K562 (cell line): ENCODE measurements at regions not wholly inside any gene's neighbourhood (a gene's known extent, or its start where the extent isn't known, plus 50 kb on each side); places are given as distances from the start of the nearest gene placed in this dataset.

Source experiments
- BHLHE40 ChIP-seq: IDR thresholded peaks from 2 replicates; pipeline ENCODE4 v1.6.1; 2011; ENCODE audit warnings: low read length, improper control_type of control experiment
- EZH2 ChIP-seq: IDR thresholded peaks from 2 replicates; pipeline ENCODE4 v1.6.1; 2012; ENCODE audit warnings: low read depth, mild to moderate bottlenecking, inconsistent platforms, low read length, borderline replicate concordance
- HCFC1 ChIP-seq: IDR thresholded peaks from 2 replicates; pipeline ENCODE4 v1.6.1; 2012; ENCODE audit warnings: low read depth, low read length, improper control_type of control experiment
- HIVEP1 ChIP-seq: fragments of 250-450 bp; sonication (Bioruptor Pico); IDR thresholded peaks from 2 replicates; pipeline ENCODE4 v1.4.0; 2020; ENCODE audit warnings: mild to moderate bottlenecking
- JUN ChIP-seq, 2 experiments: sonication (generic) in 1 of 2; formaldehyde crosslinking in 1 of 2; IDR thresholded peaks; 2 replicates each; pipeline versions ENCODE4 v1.6.1 to v1.8.0; 2012 to 2022; ENCODE audit warnings: borderline replicate concordance in 2 of 2, mild to moderate bottlenecking in 2 of 2, improper control_type of control experiment in 1 of 2, low read depth in 1 of 2, low read length in 1 of 2, missing genetic modification reagents in 1 of 2
- JUND ChIP-seq, 2 experiments: IDR thresholded peaks; 2 replicates in 1 of 2; 3 replicates in 1 of 2; pipeline ENCODE4 v1.6.1; 2011; ENCODE audit warnings: borderline replicate concordance in 2 of 2, low read depth in 2 of 2, low read length in 2 of 2, improper control_type of control experiment in 1 of 2, missing biosample characterization in 1 of 2, missing genetic modification characterization in 1 of 2, missing genetic modification reagents in 1 of 2
- L3MBTL2 ChIP-seq: fragments of 450-650 bp; IDR thresholded peaks from 2 replicates; pipeline ENCODE4 v1.6.1; 2016; ENCODE audit warnings: mild to moderate bottlenecking, moderate library complexity
- NEUROD1 ChIP-seq: fragments of 150-350 bp; IDR thresholded peaks from 2 replicates; pipeline ENCODE4 v1.6.1; 2014; ENCODE audit warnings: borderline replicate concordance, low read length, low read depth; ENCODE audit not compliant: partially characterized antibody
- NR2C1 ChIP-seq, 2 experiments: fragments of 450-650 bp; IDR thresholded peaks; 2 replicates each; pipeline ENCODE4 v1.6.1; 2017; ENCODE audit warnings: mild to moderate bottlenecking in 2 of 2, antibody characterized with exemption in 1 of 2, inconsistent platforms in 1 of 2, missing compliant biosample characterization in 1 of 2, missing genetic modification characterization in 1 of 2
- TF ChIP-seq, protein P1 (sequence below): sonication (generic); formaldehyde crosslinking; IDR thresholded peaks from 2 replicates; pipeline ENCODE4 v1.8.0; 2022; ENCODE audit warnings: mild to moderate bottlenecking, missing genetic modification reagents
- TF ChIP-seq, protein P2 (sequence below), 3 experiments: IDR thresholded peaks in 2 of 3; conservative IDR thresholded peaks in 1 of 3; 2 replicates each; pipeline ENCODE4 v1.5.1; 2011 to 2012; ENCODE audit warnings: low read length in 3 of 3, mild to moderate bottlenecking in 3 of 3, control low read depth in 2 of 3, improper control_type of control experiment in 1 of 3, inconsistent platforms in 1 of 3, low read depth in 1 of 3, mixed read lengths in 1 of 3, moderate library complexity in 1 of 3; ENCODE audit not compliant: insufficient read depth in 2 of 3
- TF ChIP-seq, protein P3 (sequence below): IDR thresholded peaks from 2 replicates; pipeline ENCODE4 v1.6.1; 2012; ENCODE audit warnings: low read depth, low read length, improper control_type of control experiment, borderline replicate concordance

DNA sequence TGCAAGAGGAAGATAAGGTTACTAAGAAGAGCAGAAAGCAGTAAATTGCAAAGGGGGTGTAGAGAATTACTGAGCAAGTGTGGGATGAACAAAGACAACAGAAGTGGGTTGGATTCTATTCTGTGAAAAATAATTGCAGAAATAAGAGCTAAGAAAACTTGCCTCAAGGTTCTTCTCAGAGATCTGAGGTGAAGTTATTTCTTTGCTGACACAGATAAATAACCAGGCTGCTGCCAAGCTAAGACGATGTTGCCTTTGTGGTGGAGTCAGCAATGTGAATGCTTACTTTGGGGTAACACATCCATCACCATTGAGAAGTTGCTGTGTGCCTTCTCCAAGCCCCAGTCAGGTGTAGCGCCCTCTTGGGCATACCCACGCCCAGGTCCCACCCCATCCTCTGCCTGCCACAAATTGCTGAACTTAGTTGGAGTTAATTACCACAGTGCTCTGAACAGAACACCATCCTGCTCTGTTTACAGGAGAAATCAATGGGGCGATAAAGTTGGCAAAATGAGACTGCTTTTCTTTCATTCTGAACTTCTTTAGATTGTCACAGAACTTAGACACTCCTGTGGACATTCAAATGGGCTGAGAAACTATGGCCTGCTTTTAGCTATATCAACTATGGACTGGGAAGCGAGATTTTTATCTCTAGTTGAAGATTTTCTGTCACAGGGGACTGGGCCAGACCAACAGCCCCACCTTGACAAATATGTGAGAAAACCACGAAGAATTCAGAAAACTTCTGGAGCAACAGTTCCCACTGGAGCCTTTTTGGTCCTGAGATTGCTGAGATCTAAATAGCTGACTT lies 283.6 kb downstream of the TMX3 start:
- TF ChIP-seq NR2C1 (IDR thresholded peaks at IDR 0.05), result no peak
- no peak for TF ChIP-seq NR2C1 (tag; IDR thresholded peaks at IDR 0.05)
- no peak for TF ChIP-seq HCFC1
- no peak for TF ChIP-seq L3MBTL2
- no peak for TF ChIP-seq HIVEP1 (CRISPR knock-in tag)
- TF ChIP-seq JUND (IDR thresholded peaks at IDR 0.05; ENCODE audit: borderline replicate concordance, low read depth, low read length), result no peak
- no peak for TF ChIP-seq JUND (tag; IDR thresholded peaks at IDR 0.05; ENCODE audit: borderline replicate concordance, low read depth, low read length)
- TF ChIP-seq, protein P1, sequence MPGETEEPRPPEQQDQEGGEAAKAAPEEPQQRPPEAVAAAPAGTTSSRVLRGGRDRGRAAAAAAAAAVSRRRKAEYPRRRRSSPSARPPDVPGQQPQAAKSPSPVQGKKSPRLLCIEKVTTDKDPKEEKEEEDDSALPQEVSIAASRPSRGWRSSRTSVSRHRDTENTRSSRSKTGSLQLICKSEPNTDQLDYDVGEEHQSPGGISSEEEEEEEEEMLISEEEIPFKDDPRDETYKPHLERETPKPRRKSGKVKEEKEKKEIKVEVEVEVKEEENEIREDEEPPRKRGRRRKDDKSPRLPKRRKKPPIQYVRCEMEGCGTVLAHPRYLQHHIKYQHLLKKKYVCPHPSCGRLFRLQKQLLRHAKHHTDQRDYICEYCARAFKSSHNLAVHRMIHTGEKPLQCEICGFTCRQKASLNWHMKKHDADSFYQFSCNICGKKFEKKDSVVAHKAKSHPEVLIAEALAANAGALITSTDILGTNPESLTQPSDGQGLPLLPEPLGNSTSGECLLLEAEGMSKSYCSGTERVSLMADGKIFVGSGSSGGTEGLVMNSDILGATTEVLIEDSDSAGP (CRISPR knock-in tag), result no peak
- TF ChIP-seq JUN (IDR thresholded peaks at IDR 0.05; ENCODE audit: borderline replicate concordance, low read depth, low read length), result no peak
- TF ChIP-seq JUN (CRISPR knock-in tag; IDR thresholded peaks at IDR 0.05; ENCODE audit: borderline replicate concordance), result no peak
- TF ChIP-seq, protein P2, sequence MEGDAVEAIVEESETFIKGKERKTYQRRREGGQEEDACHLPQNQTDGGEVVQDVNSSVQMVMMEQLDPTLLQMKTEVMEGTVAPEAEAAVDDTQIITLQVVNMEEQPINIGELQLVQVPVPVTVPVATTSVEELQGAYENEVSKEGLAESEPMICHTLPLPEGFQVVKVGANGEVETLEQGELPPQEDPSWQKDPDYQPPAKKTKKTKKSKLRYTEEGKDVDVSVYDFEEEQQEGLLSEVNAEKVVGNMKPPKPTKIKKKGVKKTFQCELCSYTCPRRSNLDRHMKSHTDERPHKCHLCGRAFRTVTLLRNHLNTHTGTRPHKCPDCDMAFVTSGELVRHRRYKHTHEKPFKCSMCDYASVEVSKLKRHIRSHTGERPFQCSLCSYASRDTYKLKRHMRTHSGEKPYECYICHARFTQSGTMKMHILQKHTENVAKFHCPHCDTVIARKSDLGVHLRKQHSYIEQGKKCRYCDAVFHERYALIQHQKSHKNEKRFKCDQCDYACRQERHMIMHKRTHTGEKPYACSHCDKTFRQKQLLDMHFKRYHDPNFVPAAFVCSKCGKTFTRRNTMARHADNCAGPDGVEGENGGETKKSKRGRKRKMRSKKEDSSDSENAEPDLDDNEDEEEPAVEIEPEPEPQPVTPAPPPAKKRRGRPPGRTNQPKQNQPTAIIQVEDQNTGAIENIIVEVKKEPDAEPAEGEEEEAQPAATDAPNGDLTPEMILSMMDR (IDR thresholded peaks at IDR 0.05 in 2 of 3, conservative IDR thresholded peaks at IDR 0.05 in 1 of 3; ENCODE audit: insufficient read depth in 2 of 3, low read depth in 1 of 3, low read length in 3 of 3), result no peak
- TF ChIP-seq BHLHE40, result no peak
- TF ChIP-seq NEUROD1, result no peak
- TF ChIP-seq EZH2, result no peak
- TF ChIP-seq, protein P3, sequence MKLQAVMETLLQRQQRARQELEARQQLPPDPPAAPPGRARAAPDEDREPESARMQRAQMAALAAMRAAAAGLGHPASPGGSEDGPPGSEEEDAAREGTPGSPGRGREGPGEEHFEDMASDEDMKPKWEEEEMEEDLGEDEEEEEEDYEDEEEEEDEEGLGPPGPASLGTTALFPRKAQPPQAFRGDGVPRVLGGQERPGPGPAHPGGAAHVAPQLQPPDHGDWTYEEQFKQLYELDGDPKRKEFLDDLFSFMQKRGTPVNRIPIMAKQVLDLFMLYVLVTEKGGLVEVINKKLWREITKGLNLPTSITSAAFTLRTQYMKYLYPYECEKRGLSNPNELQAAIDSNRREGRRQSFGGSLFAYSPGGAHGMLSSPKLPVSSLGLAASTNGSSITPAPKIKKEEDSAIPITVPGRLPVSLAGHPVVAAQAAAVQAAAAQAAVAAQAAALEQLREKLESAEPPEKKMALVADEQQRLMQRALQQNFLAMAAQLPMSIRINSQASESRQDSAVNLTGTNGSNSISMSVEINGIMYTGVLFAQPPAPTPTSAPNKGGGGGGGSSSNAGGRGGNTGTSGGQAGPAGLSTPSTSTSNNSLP, result no peak
